Thoracic aorta (tissue), 2 donors: ENCODE measurements at regions not wholly inside any gene's neighbourhood (a gene's known extent, or its start where the extent isn't known, plus 50 kb on each side); places are given as distances from the start of the nearest gene placed in this dataset.

Experiments
- ATAC-seq: fragments of 150-250 bp; one replicate; pipeline ENCODE4 v1.8.0; 2017; ENCODE audit warnings: low read depth; ENCODE audit not compliant: insufficient number of reproducible peaks, low FRiP score
- DNase-seq: peaks from one replicate; pipeline ENCODE4 v3.0.0-alpha.2; 2020; ENCODE audit warnings: low spot score
- H3K27ac ChIP-seq, 2 donors: fragments of 200-600 bp; sonication (generic); 1 replicate in 1 of 2; 2 replicates in 1 of 2; pipeline ENCODE4 v1.5.1; 2016; ENCODE audit warnings: mild to moderate bottlenecking in 2 of 2, moderate library complexity in 2 of 2
- H3K27me3 ChIP-seq: fragments of 200-600 bp; sonication (generic); replicated peaks from 2 replicates; pipeline ENCODE4 v1.6.0; 2016; ENCODE audit warnings: mild to moderate bottlenecking; ENCODE audit not compliant: insufficient read depth
- H3K36me3 ChIP-seq: fragments of 200-600 bp; sonication (generic); one replicate; pipeline ENCODE4 v1.5.1; 2016
- H3K4me1 ChIP-seq, 2 donors: fragments of 200-600 bp; sonication (generic); 1 replicate in 1 of 2; 2 replicates in 1 of 2; pipeline versions ENCODE4 v1.5.1 to v1.6.0; 2016; ENCODE audit warnings: low read depth in 2 of 2, mild to moderate bottlenecking in 1 of 2; ENCODE audit not compliant: control insufficient read depth in 1 of 2
- H3K4me3 ChIP-seq: fragments of 200-600 bp; sonication (generic); 2 replicates; pipeline ENCODE4 v1.5.1; 2016; ENCODE audit warnings: mild to moderate bottlenecking
- H3K9me3 ChIP-seq: fragments of 200-600 bp; sonication (generic); 2 replicates; pipeline ENCODE4 v1.5.1; 2016
- CTCF ChIP-seq: fragments of 200-600 bp; sonication (generic); IDR thresholded peaks from one replicate; pipeline ENCODE4 v1.5.1; 2019; ENCODE audit warnings: antibody characterized with exemption

DNA sequence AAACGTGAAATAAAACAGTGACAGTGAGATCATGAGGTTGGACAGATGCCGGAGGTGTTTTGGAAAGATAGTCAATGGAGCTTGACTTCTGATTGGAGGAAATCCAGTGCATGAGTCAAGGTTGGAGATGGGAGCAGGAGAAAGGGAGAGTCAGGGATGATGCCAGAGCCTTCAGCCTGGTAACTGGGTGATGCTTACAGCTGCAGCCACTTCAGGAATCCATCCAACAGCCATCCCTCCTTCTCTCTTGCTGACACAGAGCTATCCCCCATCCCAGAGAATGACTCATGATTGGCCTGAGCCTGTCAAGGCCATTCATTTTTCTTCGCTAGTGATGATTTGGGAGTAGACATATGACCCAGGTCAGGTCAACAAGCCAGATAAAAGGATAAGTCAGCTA is 112.8 kb downstream of the SAMD5 start:
- no peak for TF ChIP-seq CTCF
- Histone ChIP-seq H3K36me3 (no peaks in the 10 kb centered on the region), H3K27ac (no peak overlapping the region), H3K4me1 (no peaks in the 10 kb centered on the region), H3K4me3 (no peak overlapping the region), H3K9me3 (no peaks in the 10 kb centered on the region), H3K27me3 (no peaks in the 10 kb centered on the region)
- DNase-seq: no peak
- no peak for ATAC-seq

DNA sequence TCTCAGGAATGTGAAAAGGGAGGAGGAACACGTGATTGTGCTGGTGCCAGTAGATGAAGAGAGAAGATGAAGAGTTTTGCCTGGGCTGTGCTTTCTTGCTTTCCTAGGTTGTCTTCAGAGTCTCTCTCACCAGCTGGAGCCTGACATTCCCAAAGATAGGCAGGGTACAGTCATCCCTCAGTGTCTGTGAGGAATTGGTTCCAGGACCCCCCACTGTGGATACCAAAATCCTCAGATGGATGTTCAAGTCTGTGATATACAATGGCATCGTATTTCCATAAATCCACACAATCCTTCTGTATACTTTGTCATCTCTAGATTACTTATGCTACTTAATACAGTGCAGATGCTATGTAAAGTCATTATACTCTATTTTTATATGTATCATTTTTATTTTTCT is 113.5 kb downstream of the SAMD5 start:
- no peaks in the 10 kb centered on the region for H3K4me1 ChIP-seq
- no peak for TF ChIP-seq CTCF
- no peaks in the 10 kb centered on the region for H3K27me3 ChIP-seq
- H3K4me3 ChIP-seq: no peak overlapping the region
- no peak overlapping the region for H3K27ac ChIP-seq
- no peaks in the 10 kb centered on the region for H3K9me3 ChIP-seq
- DNase-seq (no peak), ATAC-seq (no peak)
- no peaks in the 10 kb centered on the region for H3K36me3 ChIP-seq

GRCh38 chr6:147624946-147625515 is 116.5 kb downstream of the SAMD5 start:
- Histone ChIP-seq H3K4me1 (no peaks in the 10 kb centered on the region), H3K27ac (no peak overlapping the region), H3K27me3 (no peaks in the 10 kb centered on the region), H3K9me3 (no peaks in the 10 kb centered on the region), H3K4me3 (no peak overlapping the region), H3K36me3 (no peaks in the 10 kb centered on the region)
- DNase-seq (no peak), ATAC-seq (no peak)
- no peak for TF ChIP-seq CTCF

DNA sequence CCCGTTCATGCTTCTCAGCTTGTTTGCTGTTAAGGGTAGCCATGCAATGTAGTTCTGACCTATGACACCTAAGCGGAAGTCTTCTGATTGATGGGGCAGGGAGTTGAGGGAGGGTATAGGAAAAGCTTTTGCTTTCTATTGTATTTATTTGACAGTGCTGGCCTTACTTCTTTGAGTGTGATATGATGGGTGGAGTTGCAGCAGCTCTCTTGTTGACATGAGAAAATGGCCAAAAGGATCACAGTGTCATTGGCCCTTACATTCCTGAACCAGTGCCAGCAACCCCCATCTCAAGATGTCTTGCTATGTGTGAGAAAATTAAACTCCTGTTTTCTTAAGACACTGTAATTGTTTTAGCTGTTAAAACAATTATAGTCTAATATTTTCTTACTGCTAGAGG is 117.5 kb downstream of the SAMD5 start:
- ATAC-seq: no peak
- no peak for TF ChIP-seq CTCF
- no peak overlapping the region for H3K4me3 ChIP-seq

GRCh38 chr6:147627411-147627810 is 118.9 kb downstream of the SAMD5 start:
- no peaks in the 10 kb centered on the region for H3K9me3 ChIP-seq
- no peaks in the 10 kb centered on the region for H3K4me1 ChIP-seq
- no peak overlapping the region for H3K4me3 ChIP-seq
- ATAC-seq: no peak
- H3K27me3 ChIP-seq: no peaks in the 10 kb centered on the region
- no peak for DNase-seq
- H3K27ac ChIP-seq: no peak overlapping the region
- TF ChIP-seq CTCF: no peak
- no peaks in the 10 kb centered on the region for H3K36me3 ChIP-seq

More for the DNA sequence above, 117.5 kb downstream of the SAMD5 start:
- H3K27me3 ChIP-seq: no peaks in the 10 kb centered on the region
- no peaks in the 10 kb centered on the region for H3K36me3 ChIP-seq
- no peaks in the 10 kb centered on the region for H3K4me1 ChIP-seq
- H3K27ac ChIP-seq: no peak overlapping the region
- DNase-seq: no peak
- no peaks in the 10 kb centered on the region for H3K9me3 ChIP-seq
